GM18502 (cell line): ENCODE measurements at regions not wholly inside any gene's neighbourhood (a gene's known extent, or its start where the extent isn't known, plus 50 kb on each side); places are given as distances from the start of the nearest gene placed in this dataset.
"Not testable (repeated sequence)": the region's sequence is repeated elsewhere in the genome, so short reads cannot be mapped to it uniquely, and the experiment has no call there.

Experiments used
- ATAC-seq: cut with Tn5 transposase; IDR thresholded peaks from one replicate; pipeline ENCODE4 v1.9.1; 2021; ENCODE audit warnings: mild to moderate bottlenecking; ENCODE audit not compliant: unreplicated experiment, poor library complexity

DNA sequence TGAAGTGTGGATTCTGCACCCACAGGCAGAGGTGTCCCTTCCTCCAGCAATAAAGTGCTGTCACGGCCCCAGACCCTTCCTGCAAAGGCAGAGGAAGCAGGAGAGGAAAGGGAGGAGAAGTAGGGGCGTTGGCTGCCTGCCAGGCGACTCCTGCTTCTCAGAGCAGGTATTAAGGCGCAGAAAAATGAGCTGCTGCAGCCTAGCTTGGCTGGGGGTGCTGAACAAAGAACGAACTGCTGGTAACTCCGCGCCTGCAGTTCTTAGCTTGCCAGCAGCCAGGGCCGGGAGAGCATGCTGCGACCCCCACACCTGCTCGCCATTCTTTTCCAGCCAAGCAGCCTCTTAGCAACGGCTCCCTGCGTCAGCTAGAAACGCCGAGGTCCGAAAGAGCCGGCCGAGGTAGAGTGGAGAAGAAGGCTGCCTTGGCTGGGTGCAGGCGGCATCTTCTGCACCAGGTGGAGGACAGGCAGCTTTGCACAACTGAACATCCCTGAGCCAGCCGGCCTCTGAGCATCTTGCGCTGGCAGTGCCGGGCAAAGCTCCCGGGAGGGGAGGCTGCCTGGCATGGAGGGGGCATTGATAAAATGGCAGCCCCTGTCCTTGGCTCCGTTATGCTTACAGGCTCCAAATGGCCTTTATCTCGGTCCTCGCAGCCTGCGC is 296.0 kb downstream of the MEX3B start:
- ATAC-seq = no peak

DNA sequence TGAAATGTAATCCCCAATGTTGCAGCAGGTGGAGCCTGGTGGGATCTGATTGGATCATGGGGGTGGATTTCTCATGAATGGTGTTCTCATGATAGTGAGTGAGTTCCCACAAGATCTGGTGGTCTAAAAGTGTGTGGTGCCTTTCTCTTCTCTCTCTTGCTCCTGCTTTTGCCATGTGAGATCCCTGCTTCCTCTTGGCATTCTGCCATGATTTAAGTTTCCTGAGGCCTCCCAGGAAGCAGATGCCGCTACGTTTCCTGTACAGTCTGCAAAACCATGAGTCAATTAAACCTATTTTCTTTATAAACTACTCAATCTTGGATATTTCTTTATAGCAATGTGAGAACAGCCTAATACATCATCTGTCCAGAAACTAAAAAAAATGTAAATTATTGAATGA is 298.3 kb downstream of the MEX3B start:
- no peak for ATAC-seq

DNA sequence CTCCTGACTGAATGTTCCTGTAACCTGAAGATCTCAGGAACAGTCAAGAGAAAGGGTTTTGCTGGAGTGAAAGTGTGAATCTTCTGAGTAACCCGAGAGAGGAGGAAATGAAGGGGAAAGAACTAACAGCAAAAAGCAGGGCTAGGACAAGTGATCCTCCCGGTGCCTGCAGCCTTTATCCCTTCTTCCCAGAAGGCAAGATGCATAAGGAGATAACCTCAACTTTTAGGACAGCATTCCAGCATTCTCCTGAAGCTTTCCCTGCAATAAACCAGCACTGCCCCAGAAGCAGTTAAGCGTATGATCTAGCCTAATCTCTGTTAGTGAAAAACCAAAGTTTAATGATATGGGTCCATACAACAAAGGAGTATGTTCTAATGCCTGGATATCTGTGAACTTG is 298.8 kb downstream of the MEX3B start:
- no peak for ATAC-seq

DNA sequence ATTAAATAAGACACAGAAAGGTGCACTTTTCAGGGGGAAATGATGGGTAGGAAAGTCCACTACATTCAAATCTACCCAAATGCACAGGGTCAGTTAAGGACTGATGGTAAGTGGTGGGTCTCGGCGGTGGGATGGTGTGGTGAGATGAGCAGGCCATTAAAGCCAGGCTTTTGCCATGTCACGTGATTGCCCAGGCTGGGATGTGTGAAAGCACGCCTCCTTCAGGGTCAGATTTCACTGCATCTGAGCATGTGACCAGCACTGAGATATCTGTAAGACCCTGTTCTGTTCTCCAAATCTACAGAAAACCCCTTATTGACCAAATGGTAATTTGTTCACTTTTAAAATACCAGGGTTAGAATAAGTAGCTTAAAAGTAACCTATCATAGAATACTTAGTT is 301.5 kb downstream of the MEX3B start:
- ATAC-seq = no peak

DNA sequence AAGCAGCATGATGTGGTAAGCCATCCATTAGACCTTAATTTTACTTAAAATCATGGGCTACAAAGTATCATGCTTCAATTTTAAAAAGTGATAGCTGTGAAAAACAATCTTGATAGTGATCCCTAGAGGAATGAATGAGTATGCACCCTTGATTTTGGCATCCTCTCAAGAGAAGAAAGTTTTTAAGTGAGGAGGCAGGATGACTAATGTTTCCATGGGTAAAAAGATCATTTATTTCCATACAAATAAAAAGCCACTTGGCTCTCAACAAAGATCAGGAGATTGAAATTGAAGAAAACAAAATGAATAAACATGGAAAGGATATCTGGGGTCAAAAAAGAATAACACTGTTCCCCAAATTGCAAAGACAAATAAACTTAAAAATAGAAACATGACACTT is 305.4 kb downstream of the MEX3B start:
- ATAC-seq = no peak

DNA sequence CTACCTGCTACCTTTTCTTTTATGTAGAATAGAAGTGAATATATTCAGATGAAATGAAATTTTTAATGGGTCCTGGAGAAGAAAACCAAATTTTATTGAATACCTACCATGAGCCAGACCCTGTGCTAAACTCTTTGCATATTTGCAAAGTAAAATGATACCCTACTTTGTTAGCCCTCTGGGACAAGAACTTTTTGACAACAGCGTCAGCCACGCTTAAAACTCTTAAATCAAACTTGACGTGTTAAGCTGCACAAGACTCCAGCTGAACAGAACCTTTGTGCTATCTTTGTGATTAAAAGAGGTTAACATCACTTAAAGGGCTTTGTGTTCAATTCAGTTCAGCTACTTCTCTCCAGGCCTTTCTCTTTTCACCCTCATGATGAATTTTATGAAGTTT is 316.5 kb downstream of the MEX3B start:
- ATAC-seq = no peak

DNA sequence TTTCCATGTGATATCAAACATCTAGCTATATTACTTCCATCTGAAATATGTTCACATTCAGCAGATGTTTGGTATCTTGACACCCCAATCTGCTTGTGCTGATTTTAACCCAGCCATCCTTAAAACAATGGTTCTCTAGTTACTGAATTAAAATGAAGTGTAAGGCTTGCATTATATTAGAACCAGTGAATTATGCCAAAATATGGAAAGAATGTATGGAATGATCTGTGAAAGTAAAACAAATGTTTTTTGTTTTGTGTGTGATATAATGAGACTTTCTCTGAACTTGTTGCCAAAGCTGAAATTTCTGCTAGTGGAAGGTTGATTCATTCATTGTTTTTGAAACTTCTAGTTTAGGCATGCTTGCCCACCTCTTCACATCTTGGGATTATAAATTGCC is 317.1 kb downstream of the MEX3B start:
- ATAC-seq = no peak

DNA sequence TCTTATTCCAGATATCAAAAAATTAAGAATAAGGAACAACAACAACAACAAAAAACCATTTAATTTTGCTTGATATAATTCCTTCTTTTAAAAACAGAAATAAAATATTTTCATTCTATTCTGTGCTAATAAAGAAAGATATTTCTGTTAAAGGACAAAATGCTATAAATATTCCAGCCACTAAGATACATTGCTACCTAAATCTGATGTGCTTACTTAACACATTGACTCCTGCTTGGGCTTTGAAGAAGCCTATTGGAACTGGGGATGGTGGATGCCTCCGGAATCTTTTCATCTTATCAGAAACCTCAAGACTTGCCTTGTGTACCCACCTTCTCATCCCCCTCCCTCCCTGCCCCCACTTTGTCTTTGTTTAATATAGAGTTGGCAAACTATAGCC is 320.2 kb downstream of the MEX3B start:
- no peak for ATAC-seq

DNA sequence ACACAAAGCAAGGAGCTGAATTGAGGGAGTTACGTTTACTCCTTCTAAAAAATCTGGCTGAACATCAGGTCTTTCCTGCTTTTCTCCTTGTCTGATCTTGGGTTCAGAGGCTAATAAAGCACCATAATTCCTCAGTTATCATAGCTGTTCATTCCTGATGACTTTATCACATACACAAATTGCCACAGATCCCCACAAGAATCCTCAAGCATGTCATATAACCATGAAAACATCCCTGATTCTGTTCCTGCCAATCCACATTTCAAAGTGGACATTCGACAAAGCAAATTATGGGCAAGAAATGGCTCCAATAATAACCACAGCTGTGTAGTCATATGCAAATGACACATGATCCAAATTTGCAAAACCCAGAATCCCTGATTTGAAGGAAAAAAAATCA is 321.3 kb downstream of the MEX3B start:
- no peak for ATAC-seq

DNA sequence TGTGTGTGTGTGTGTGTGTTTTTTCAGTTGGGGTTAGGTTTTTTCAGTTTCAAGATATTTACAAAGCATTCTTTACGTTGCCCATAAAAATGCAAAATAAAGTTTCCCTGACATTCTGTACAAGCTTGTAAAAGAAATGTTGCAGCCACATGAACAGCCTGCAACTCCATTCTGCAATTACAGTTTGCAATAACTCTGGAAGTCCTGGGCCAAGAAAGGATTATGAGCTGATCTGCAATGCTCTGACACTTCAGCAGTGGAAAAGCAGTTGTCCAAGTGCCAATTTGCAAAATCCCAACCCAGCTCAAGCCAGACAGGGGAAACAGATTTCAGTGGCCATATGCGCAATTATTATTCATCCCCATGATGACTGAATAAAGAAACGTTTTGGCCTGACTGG is 322.1 kb downstream of the MEX3B start:
- no peak for ATAC-seq

DNA sequence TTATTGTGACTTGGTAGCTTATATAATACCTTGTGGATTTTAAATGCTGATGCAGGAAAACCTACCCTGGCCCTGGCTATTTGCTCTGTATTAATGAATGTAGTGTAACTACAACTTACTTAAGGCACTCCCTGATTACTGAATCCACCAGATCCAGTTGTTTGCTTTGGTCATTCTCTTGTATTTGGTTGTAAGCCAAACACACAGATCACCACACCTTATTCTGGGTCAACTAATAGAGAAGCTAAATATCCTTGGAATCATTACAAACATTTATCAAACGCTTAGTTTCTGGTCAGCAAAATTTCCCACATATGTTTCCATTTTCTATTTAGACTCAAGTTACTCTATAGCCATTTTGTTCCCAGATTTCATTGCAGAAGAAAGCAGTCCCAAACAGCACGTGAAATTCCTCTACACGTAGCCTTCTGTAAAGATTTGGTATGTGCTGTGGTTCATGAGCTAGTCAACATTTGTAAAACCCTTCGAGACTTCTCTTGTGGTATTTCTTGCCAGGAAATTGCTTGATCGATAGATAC is 322.6 kb downstream of the MEX3B start:
- ATAC-seq = no peak

DNA sequence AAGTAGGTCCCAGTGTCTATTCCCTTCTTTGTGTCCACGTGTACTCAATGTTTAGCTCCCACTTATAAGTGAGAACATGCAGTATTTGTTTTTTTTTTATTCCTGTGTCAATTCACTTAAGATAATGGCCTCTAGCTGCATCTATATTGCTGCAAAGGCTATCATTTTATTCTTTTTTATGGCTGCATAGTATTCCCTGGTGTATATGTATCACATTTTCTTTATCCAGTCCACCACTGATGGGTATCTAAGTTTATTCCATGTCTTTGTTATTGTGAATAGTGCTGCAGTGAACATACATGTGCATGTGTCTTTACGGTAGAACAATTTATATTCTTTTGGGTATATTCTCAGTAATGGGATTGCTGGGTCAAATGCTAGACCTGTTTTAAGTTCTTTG is 329.4 kb downstream of the MEX3B start:
- not testable (repeated sequence) for ATAC-seq

DNA sequence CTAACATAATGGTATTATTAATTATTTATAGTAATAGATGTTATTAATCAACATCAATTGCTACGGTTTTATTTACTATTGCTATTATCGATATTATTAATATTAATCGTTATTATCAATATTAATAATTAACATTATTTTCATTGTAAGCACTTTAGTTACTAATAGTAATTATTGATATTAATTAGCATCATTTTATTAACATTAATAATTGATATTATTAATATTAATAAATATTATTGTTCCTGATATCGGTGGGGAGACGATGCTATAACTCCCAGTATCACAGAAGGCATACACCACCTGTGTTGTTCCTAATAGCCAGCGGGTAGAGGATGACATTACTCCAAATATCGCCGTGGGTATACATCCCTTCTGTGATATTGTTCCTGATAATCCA is 335.5 kb downstream of the MEX3B start:
- no peak for ATAC-seq

DNA sequence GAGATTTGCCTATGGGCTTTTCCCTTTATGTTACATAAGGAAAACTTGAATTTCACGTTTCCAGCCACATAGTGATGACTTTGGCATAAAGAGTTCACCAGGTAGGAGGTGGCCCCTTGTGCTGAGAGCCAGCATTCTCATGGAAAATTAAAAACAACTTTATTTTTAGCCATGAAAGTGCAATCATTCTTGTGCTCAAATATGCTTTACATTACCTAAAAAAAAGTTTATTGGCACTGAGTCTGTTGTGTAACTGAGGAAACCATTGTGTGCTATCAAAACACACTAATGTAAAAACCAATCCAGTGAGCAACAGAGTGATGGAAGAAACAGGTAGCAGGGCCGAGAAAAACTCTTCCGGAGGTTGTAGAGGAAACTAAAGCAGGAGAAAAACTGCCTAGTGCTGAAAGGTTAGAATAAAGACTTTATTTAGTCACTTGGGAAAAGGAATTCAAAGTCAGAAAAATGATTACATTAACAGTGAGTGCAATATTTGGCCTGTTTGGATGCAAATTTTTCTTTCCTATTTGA is 332.9 kb upstream of the TMC3 start:
- ATAC-seq = not testable (repeated sequence)

DNA sequence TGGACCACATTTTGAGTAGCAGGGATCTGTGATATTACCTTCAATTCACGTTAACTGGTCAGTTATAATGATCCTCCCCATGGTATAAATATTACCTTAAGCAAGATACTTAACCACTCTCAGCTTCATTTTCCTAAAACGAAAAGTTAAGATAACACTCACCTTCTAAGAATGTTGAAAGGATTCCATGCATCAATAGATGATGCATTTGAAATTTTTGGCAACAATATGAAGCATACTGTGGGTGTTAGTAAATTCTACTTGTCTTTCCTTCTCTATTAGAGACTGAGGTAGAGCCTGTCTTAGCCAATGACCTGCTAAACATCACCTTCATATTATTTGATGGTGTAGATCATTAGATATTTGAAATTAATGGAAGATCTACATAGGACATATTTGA is 331.7 kb upstream of the TMC3 start:
- not testable (repeated sequence) for ATAC-seq

DNA sequence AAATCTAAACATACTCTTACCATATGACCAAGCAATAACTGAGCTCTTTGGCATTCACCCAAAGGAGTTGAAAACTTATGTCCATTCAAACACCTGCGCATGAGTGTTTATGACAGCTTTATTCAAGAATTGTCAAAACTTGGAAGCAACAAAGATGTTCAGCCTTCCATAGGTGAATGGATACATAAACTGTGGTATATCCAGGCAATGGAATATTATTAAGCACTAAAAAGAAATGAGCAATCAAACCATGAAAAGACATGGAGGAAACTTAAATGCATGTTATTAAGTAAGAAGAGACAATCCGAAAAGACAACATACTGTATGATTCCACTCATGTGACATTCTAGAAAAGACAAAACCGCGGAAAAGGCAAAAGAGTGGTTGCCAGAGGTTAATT is 312.0 kb upstream of the TMC3 start:
- ATAC-seq = no peak

DNA sequence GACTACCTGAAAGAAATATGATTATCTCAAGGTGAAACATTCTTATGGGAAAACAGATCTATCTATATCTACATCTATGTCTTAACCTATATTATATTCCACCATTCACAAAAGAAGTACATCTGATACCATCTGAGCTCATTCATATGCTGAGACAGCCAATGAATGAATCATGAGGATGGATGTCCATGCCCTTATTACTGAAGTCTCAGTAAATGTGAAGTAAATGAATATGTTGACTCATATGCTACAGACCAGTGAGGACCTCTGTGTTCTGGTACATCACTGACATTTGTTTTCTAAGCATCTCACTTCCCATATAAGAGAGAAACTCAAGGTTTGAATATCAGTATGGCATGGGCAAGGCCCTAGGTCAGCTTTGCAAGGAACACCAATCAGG is 311.2 kb upstream of the TMC3 start:
- ATAC-seq = no peak

DNA sequence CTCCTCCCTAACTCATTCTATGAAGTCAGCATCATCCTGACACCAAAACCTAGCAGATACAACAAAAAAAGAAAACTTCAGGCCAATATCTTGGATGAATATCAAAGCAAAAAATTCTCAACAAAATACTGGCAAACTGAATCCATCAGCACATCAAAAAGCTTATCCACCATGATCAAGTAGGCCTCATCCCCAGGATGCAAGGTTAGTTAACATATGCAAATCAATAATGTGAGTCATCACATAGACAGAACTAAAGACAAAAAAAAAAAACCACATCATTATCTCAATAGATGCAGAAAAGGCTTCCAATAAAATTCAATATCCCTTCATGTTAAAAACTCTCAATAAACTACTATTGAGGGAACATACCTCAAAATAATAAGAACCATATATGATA is 306.8 kb upstream of the TMC3 start:
- ATAC-seq = no peak

DNA sequence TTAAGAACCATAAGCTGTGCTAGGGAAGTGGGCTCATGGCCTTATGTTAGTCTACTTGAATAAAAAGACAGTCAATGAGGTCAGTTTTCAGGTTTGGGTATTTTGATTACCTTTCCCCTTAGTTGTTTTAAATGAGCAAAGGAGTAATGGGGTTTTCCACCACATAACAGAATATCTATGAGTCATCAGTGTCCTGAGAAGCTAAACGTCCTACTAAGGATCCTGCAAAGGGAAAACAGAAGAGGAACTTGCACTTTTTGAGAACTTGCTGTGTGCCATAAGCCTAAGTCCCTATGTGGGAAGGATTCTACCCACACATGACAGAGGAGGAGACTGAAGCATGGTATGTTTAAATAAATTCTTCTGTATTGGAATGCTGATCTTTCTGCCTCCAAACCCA is 292.8 kb upstream of the TMC3 start:
- ATAC-seq = no peak

DNA sequence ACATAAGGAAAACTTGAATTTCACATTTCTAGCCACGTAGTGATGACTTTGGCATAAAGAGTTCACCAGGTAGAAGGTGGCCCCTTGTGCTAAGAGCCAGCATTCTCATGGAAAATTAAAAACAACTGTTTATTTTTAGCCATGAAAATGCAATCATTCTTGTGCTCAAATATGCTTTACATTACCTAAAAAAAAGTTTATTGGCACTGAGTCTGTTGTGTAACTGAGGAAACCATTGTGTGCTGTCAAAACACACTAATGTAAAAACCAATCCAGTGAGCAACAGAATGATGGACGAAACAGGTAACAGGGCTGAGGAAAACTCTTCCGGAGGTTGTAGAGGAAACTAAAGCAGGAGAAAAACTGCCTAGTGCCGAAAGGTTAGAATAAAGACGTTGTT is 287.0 kb upstream of the TMC3 start:
- no peak for ATAC-seq

DNA sequence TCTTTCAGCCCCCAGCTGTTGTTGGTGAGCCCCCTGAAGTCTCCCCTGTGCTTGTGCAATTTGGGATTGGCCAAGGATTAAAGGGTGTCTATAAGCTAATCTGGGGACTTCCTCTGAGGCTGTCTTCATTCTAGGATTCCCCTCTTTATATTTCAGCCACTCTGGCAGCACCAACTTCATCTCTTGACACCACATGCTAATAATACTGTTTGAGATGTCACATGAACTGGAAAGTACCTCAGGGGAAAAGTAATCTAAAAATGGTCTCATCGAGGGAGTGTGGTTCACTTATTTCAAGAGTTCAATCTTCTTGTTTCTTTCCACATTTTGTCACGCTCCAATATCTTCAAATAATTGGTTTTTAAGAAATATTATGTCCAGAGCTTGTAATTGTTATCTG is 279.2 kb upstream of the TMC3 start:
- no peak for ATAC-seq

DNA sequence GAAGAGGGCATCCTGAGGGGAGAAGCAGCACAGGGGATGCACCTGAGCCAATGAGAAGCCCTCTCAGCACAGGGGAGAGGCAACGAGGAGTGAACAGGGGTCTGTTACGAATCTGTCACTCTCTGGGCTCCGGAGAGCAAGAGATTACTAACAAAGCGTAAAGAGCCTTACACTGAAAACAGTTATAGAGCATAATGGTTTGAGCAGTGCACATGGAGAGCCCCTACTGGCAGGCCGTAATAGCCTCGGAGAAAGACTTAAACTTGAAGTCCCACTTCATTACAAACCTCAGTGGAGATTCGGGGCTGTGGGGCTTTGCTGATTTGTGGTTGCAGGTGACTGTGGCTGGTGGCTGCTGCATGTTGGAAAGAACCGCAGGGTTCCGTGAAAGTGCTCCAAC is 271.5 kb upstream of the TMC3 start:
- no peak for ATAC-seq
